ENCODE measurements at regions not wholly inside any gene's neighbourhood (a gene's known extent, or its start where the extent isn't known, plus 50 kb on each side); places are given as distances from the start of the nearest gene placed in this dataset.

DNA sequence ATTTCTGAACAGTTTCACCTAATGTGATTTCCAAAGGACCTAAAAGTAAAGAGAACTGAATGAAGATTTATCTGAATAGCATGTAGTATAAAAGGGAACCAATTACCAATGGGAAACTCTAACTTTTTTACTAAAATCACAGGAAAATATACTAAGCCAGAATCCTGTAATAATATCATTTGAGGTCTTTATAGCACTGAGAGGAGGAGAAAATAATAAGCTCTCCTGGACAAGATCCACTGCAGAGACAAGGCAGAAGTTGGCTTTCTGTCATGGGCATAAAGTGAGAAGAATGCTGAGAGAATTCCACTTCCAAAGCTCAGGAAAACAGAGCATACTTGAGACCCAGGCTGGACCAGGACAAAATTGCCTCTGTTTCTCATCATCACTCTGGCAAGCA is 1131.4 kb downstream of the SORCS1 start:
- Histone ChIP-seq H3K18ac (ENCODE audit: extremely low read depth, low read length) (no peak overlapping the region), H4K5ac (ENCODE audit: insufficient read length, low read depth, low read length) (no peak overlapping the region), H3K79me2 (ENCODE audit: control insufficient read depth in 1 of 2, insufficient read depth in 2 of 2, low read length in 2 of 2) (no peaks in the 10 kb centered on the region), H3K9ac (replicated peaks in 1 of 4; ENCODE audit: extremely low read depth in 1 of 4, low read depth in 3 of 4, low read length in 3 of 4) (no peak overlapping the region), H3K14ac (ENCODE audit: insufficient read length) (no peak overlapping the region), H4K91ac (replicated peaks; ENCODE audit: insufficient read length, low read length) (no peak overlapping the region), H2BK12ac (ENCODE audit: low read depth, low read length) (no peak overlapping the region), H3K4ac (replicated peaks; ENCODE audit: insufficient read length, low read depth, low read length) (no peak overlapping the region), H3K23me2 (ENCODE audit: low read depth, low read length) (no peaks in the 10 kb centered on the region), H2BK120ac (replicated peaks; ENCODE audit: low read depth, low read length) (no peak overlapping the region), H3K23ac (ENCODE audit: insufficient read length) (no peak overlapping the region), H3K36me3 (ENCODE audit: control insufficient read depth in 2 of 4, insufficient read depth in 4 of 4, low read length in 3 of 4) (no peaks in the 10 kb centered on the region), H3K9me3 (ENCODE audit: insufficient read depth in 2 of 2, low read depth in 1 of 2, low read length in 1 of 2) (peaks cover 0 to 4% of the 10 kb centered on the region in 2 experiments; a peak in 2 of 4 replicates), H3K4me3 (ENCODE audit: extremely low read depth in 1 of 4, insufficient read depth in 2 of 4, low read depth in 3 of 4, low read length in 4 of 4) (no peak overlapping the region), H2BK20ac (ENCODE audit: low read length) (no peak overlapping the region), H2BK5ac (ENCODE audit: low read depth, low read length) (no peak overlapping the region), H3K56ac (replicated peaks; ENCODE audit: insufficient read length, low read depth, low read length) (no peak overlapping the region), H2AK5ac (ENCODE audit: low read depth, low read length) (no peak overlapping the region), H3K4me2 (ENCODE audit: insufficient read depth in 1 of 2, low read depth in 2 of 2, low read length in 2 of 2) (no peak overlapping the region), H3K4me1 (replicated peaks in 1 of 4; ENCODE audit: control insufficient read depth in 3 of 4, insufficient read depth in 4 of 4, low read length in 3 of 4) (no peaks in the 10 kb centered on the region), H3K79me1 (ENCODE audit: low read depth, low read length) (no peaks in the 10 kb centered on the region), H2BK15ac (ENCODE audit: low read length) (no peak overlapping the region), H2AFZ (ENCODE audit: low read length) (no peak overlapping the region), H4K20me1 (replicated peaks in 1 of 2; ENCODE audit: control insufficient read depth in 1 of 2, insufficient read depth in 2 of 2, low read length in 2 of 2) (no peaks in the 10 kb centered on the region), H3K27ac (ENCODE audit: low read depth, low read length) (no peak overlapping the region), H4K8ac (ENCODE audit: extremely low read depth, insufficient read depth, low read length) (no peak overlapping the region), H3K27me3 (replicated peaks in 1 of 4; ENCODE audit: control insufficient read depth in 3 of 4, extremely low read depth in 1 of 4, insufficient read depth in 3 of 4, low read length in 3 of 4) (no peaks in the 10 kb centered on the region)
- ChIA-PET CTCF (ENCODE audit: partially characterized antibody) (no interaction called here), POLR2A (ENCODE audit: partially characterized antibody) (no interaction called here)
- DNase-seq (ENCODE audit: low read depth in 1 of 2, low spot score in 2 of 2) (no peak), FAIRE-seq (no peak)
- no peak for TF ChIP-seq POLR2AphosphoS5 (IDR thresholded peaks at IDR 0.05; ENCODE audit: low read depth, low read length)
- TF ChIP-seq HDAC2 (IDR thresholded peaks at IDR 0.05; ENCODE audit: borderline replicate concordance in 1 of 2, low read depth in 2 of 2, low read length in 2 of 2) = no peak
- no peak for TF ChIP-seq CBX5 (IDR thresholded peaks at IDR 0.05; ENCODE audit: low read depth, low read length)
- no peak for TF ChIP-seq PHF8 (conservative IDR thresholded peaks at IDR 0.05; ENCODE audit: low read depth, low read length)
- TF ChIP-seq GABPA (IDR thresholded peaks at IDR 0.05; ENCODE audit: borderline replicate concordance, insufficient read depth, low read length) = no peak
- TF ChIP-seq RBBP5 (IDR thresholded peaks at IDR 0.05; ENCODE audit: borderline replicate concordance, low read depth, low read length) = no peak
- TF ChIP-seq, protein P1, sequence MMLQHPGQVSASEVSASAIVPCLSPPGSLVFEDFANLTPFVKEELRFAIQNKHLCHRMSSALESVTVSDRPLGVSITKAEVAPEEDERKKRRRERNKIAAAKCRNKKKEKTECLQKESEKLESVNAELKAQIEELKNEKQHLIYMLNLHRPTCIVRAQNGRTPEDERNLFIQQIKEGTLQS (IDR thresholded peaks at IDR 0.05; ENCODE audit: insufficient read depth, low read depth, low read length) = no peak
- no peak for TF ChIP-seq SAP30 (IDR thresholded peaks at IDR 0.05; ENCODE audit: insufficient read depth, insufficient replicate concordance, low read length)
- TF ChIP-seq RXRA (IDR thresholded peaks at IDR 0.05; ENCODE audit: insufficient read depth, low read depth, low read length) = no peak
- TF ChIP-seq MAX (IDR thresholded peaks at IDR 0.05) = no peak
- TF ChIP-seq CHD2 (IDR thresholded peaks at IDR 0.05; ENCODE audit: low read length) = no peak
